Renal cortex interstitium (tissue), 11 donors: ENCODE measurements at regions not wholly inside any gene's neighbourhood (a gene's known extent, or its start where the extent isn't known, plus 50 kb on each side); places are given as distances from the start of the nearest gene placed in this dataset.

Experiments
- DNase-seq, 11 donors: peaks; one replicate each; pipeline ENCODE4 v3.0.0-alpha.2; 2013; ENCODE audit warnings: low read depth in 9 of 11, low spot score in 4 of 11; ENCODE audit errors: extremely low read depth in 1 of 11

DNA sequence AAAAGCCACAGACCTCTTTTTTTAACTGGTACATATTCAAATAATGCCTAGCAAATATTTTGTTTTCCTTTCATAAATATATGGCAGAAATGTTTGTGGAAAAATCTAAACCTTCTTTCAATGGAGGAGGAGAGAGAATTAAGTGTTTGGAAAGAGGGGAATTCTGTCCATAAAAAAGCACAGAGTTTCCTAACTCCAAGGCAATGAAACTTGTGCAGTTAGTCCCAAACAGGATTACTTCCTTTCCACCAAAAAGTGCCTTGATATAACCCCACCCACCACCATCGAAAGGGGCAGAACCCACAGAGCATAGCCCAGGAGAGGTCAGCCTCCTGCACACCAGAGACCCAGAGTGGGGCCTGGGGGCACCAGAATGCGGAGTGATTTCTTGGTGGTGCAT, 106.3 kb downstream of the OGFRL1 start:
- no peak for DNase-seq

DNA sequence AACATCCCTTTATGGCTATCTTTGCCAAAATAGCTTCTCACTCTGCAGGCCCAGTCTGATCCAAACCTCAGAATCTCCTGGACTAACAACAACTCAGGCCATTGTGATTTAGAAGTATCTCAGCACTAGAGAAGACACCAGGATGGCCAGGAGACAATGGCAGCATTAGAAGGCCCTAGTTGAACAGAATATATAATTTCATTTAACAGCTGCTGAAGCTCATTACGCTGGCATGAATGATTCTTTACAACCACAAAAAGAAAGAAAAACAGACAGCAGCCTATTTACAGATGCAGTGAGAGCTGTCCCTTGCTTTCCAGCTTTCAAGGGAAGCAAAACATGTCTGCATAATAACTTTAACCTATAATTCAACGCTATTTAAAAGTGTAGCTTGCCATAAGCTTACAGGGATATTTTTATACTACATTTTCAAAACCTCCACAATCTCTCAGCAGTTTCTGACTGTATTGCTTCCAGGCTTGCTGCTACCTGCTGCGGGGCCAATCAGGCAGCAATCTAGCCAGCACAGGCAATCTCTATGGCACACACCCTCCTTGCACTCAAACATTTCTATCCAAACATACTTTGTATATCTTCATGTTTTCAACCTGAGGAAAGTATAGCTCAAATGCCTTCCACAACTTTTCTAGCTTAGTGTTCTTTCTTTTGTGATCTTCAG, 107.3 kb downstream of the OGFRL1 start:
- DNase-seq: no peak

DNA sequence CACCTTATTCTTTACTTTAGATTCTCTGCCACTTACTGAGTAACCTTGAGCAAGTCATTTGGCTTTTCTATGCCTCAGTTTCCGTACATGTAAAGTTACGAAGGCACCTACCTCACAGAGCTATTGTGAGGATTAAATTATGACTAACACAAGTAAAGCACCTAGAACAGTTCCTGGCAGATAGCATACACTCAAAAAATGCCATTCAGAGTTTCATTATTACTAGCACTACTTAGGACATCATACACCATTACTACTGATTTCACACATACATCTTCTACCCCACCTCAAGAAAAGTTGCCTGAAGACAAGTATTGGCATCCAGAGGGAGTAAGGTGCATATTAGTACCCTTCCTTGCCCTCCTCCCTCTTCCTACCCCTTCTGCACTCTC, 107.8 kb downstream of the OGFRL1 start:
- no peak for DNase-seq

GRCh38 chr6:71399279-71399678, 110.7 kb downstream of the OGFRL1 start:
- DNase-seq: no peak

GRCh38 chr6:71400852-71401251, 112.2 kb downstream of the OGFRL1 start:
- no peak for DNase-seq

DNA sequence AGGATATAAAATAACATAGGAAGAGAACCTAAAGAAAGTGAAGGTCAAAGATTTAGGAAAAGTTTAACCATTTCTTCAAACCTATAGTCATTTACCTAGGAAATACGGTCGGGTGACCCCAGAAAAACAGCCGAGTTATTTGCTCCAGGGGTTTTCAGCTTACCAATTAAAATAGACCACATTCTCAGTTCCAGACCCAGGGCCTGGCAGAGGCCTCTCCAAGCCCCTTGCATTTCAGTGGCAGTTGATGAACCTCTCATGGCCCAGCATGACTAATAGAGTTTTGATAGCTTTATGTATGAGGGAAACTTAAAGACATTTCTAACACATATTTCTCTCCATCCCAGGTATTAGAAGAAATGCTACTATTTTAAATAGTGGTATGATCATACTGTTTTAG, 113.5 kb downstream of the OGFRL1 start:
- no peak for DNase-seq

- no peak for DNase-seq
Observed at GRCh38 chr6:71403422-71404134, 115.0 kb downstream of the OGFRL1 start.

DNA sequence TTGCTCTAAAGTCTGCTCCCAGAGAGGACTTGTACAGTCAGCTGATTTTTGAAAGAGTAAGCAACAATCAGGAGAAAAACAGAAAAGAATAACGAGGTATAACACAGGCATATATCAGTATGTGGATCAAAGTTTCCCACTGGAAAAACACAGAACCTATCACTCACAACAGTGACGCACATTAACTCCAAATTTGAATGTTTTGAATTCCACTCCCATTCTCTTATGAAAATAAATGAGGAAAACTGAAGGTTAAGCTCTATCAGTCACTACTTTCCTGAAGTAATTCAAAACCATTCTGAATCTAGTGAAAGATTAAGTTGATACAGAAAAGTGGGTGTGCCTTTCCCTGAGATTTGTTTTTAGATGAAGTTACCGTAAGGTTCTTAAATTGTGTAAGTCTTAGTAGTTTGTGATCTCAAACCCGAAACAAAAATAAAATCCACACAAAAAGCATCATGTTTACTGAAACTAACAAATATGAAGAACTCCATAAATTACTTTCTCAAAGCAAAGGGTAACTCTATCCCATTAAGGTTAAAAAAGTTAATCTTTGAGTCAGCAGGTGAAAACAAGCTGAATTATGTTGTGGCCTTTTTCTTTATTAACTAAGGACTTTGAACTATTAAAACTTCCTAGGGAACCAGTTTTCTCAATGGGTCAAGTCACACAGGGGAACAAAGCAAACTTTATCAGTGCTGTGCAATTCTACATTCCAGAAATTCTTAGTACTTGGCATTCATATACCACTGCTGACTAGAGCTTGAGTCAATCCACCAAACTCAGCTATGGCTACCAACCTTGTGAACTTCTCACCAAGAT, 115.7 kb downstream of the OGFRL1 start:
- peak in 2 of 11 donors; percentile 15 to 23 for DNase-seq

DNA sequence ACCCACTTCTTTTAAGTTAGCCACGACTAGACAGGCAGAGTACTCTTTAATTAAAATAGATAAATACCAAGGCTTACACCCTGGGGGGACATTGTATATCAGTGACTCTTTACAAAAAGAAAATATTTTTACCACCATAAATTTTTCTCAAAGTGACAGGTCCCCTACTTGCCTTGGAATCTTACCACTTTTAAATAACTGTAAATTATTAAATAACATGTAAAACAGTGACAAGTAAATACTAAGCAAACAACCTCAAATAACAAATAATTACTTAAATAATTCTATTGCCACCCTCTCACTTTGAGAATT, 116.3 kb downstream of the OGFRL1 start:
- DNase-seq: no peak

GRCh38 chr6:71405416-71405815, 116.8 kb downstream of the OGFRL1 start:
- DNase-seq: no peak

GRCh38 chr6:71406865-71407860, 118.6 kb downstream of the OGFRL1 start:
- no peak for DNase-seq

DNA sequence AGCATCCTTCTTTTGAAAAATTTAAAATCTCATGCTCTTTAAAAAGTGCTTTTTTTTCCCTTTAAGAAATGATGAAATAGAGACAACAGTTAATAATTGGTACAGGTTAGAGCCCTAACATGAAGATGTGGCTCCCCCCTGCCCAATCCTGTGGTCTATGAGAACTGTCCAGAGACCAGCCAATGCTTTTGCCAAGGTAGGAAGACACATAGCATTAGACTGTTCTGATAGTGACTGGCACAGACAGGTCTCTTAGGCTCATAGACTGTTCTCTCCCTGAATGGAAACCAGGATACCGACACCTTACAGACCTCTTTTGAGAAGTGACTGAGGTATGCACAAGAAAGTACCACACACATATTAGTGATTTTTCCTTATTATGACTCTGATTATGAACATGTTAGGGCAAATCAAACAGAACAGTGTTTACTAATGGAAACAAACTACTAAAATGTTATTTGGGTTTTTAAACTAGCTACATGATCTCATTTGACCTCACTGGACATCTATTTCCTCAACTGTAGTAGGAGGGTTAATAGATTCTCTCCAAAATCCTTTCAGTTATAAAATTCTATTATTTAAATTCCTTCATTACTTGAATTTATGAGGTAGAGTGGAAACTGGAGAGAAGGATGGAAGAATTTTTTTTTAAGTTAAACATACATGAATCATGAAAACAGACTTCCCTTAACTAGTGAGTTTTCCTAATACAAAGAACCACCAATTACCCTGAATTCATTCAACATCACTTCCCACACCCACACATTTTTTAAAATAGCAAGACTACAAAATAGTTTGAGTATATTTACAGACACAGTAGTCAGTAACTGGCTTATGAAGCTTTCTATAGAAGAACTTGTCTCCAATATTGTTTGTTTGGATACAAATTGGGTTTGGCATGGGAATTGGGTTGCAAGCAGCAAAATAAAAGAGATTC, 120.4 kb downstream of the OGFRL1 start:
- DNase-seq: no peak

DNA sequence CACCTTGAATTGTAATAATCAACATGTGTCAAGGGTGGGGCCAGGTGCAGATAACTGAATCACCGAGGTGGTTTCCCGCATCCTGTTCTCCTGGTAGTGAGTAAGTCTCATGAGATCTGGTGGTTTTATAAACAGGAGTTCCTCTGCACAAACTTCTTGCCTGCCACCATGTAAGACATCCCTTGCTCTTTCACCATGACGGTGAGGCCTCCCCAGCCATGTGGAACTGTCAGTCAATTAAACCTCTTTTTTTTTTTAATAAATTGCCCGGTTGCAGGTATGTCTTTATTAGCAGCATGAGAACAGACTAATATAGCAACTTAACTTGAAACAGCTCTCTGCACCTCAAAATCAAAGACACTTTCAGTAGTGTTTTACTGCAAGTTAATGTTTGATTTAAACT, 121.6 kb downstream of the OGFRL1 start:
- DNase-seq: no peak

GRCh38 chr6:71410681-71411080, 122.1 kb downstream of the OGFRL1 start:
- DNase-seq: no peak

DNA sequence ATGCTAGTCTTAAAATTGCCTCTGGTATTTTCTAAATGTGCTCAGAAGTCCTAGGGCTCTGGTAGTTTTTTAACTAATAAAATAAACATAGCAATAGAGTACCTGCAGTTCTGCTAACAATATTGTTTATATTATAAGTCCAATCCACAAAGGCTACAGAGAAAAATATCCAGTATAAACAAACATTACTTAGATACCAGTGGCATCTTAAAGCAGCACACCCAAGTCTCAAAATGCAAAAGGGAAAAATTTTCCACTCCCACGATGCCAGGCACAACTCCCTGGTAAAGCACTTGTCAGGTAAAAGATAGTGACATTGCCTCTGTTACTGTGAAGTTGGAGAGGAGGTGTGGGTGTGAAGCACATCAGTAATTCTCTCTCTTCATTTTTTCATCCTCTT, 123.3 kb downstream of the OGFRL1 start:
- no peak for DNase-seq

DNA sequence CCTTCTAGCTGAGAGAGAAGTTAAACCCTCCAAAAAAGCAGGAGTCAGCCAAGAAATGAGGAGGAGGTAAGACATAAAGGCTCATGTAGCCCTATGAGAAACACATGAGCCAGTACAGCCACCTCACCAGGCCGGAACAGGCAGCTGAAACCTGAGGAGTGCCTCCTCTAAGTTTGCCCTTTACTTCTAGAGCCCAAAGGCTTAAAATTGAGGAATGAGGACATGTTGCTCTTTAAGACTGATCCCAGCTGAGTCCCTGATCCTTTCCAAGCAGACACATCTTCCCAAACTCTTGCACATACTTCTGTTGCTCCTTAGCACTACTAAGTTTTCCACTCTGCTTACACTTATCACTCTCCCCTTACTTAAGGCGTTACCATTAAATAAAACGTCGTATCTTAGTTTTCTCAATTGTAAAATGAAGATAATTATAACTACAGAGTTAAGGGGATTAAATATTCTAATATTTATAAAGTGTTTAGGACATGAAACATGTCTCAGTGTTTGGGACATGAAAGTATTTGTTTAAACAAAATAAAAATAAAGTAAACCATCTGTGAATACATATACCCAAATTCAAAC, 124.0 kb downstream of the OGFRL1 start:
- peak in 1 of 11 donors; percentile 41 for DNase-seq

DNA sequence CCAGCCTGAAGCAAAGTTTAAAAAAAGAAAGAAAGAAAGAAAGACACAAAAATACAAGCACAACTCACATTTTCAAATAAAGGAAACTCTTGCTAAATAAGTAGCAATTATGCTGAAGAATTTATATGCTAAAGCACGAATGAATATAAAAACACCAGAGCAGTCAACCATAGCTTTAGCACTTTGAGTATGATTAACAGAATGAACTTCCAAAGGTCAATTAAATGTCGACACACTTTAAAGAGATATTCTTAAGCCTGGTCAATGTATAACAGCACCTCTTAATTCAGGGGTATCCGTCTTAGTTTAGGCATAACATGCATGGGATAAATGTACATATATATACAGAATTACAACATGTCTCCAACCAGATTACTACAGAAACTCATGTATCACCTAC, 125.9 kb downstream of the OGFRL1 start:
- peak in 3 of 11 donors; percentile 20 to 46 (median 29) for DNase-seq
